ENCODE measurements at regions not wholly inside any gene's neighbourhood (a gene's known extent, or its start where the extent isn't known, plus 50 kb on each side); places are given as distances from the start of the nearest gene placed in this dataset.

- peaks cover 7 to 42% of the 10 kb centered on the region in 2 experiments for H3K4me1 ChIP-seq (ENCODE audit: control insufficient read depth in 1 of 2, extremely low read depth in 1 of 2, insufficient read depth in 2 of 2, low read length in 2 of 2)
- Mint-ChIP-seq H3K27me3 (peaks cover 36 to 52% of the 10 kb centered on the region in 2 donors), H3K36me3 (no peaks in the 10 kb centered on the region), H3K27ac (peak overlapping the region in 1 of 2 donors; percentile 73), H3K9me3 (no peaks in the 10 kb centered on the region), H3K4me1 (peaks cover 43 to 46% (median 44%) of the 10 kb centered on the region in 3 donors), H3K4me3 (peak overlapping the region; percentile 29 to 79 (median 39))
- peak overlapping the region in 1 of 2 donors; percentile 44 for H3K4me3 ChIP-seq (ENCODE audit: control insufficient read depth in 1 of 2, extremely low read depth in 1 of 2, low read length in 1 of 2)
- DNase-seq (peak; percentile 29 to 78 (median 54)), ATAC-seq (replicated peaks in 1 of 4) (peak; percentile 76 to 99 (median 97))
- H3K27me3 ChIP-seq (replicated peaks in 1 of 2; ENCODE audit: control insufficient read depth in 2 of 2, extremely low read depth in 1 of 2, insufficient read depth in 2 of 2, low read length in 1 of 2), result peaks cover 3 to 46% of the 10 kb centered on the region in 2 experiments
- POLR2A ChIA-PET, result no interaction called here
- CTCF ChIA-PET, result no interaction called here
- no peak overlapping the region for H3K27ac ChIP-seq (ENCODE audit: low read length)
- no peaks in the 10 kb centered on the region for H3K36me3 ChIP-seq (ENCODE audit: control insufficient read depth in 2 of 2, extremely low read depth in 1 of 2, insufficient read depth in 1 of 2, low read length in 1 of 2)
- WGBS (ENCODE audit: insufficient coverage), result 0% methylated on average over 12 of the region's 21 CpGs
- H3K9me3 ChIP-seq, result no peaks in the 10 kb centered on the region
Observed at GRCh38 chr14:101442451-101442850, 118.8 kb upstream of the DIO3 start.

GRCh38 chr14:101444116-101444515 is 117.2 kb upstream of the DIO3 start:
- Mint-ChIP-seq H3K27me3 (peaks cover 44 to 63% of the 10 kb centered on the region in 2 donors), H3K36me3 (no peaks in the 10 kb centered on the region), H3K4me3 (peak overlapping the region in 1 of 3 donors; percentile 40), H3K4me1 (peaks cover 43 to 46% (median 46%) of the 10 kb centered on the region in 3 donors), H3K9me3 (no peaks in the 10 kb centered on the region), H3K27ac (peak overlapping the region in 1 of 2 donors; percentile 31)
- no peaks in the 10 kb centered on the region for H3K9me3 ChIP-seq
- H3K36me3 ChIP-seq (ENCODE audit: control insufficient read depth in 2 of 2, extremely low read depth in 1 of 2, insufficient read depth in 1 of 2, low read length in 1 of 2), result no peaks in the 10 kb centered on the region
- ATAC-seq (replicated peaks in 1 of 4) (no peak), DNase-seq (no peak)
- ChIA-PET POLR2A (no interaction called here), CTCF (interaction anchor here in 1 of 2 donors (0.7 kb wide), 1 partner anchor 174 kb away, joined by 3 read pairs; no protein-coding TSS in a partner anchor)
- H3K4me1 ChIP-seq (ENCODE audit: control insufficient read depth in 1 of 2, extremely low read depth in 1 of 2, insufficient read depth in 2 of 2, low read length in 2 of 2), result peaks cover 7 to 44% of the 10 kb centered on the region in 2 experiments
- H3K4me3 ChIP-seq (ENCODE audit: control insufficient read depth in 1 of 2, extremely low read depth in 1 of 2, low read length in 1 of 2), result no peak overlapping the region
- no peak overlapping the region for H3K27ac ChIP-seq (ENCODE audit: low read length)
- 94% methylated on average over 2 of the region's 7 CpGs for whole genome bisulfite sequencing (ENCODE audit: insufficient coverage)
- H3K27me3 ChIP-seq (replicated peaks in 1 of 2; ENCODE audit: control insufficient read depth in 2 of 2, extremely low read depth in 1 of 2, insufficient read depth in 2 of 2, low read length in 1 of 2), result peaks cover 3 to 52% of the 10 kb centered on the region in 2 experiments

- Histone ChIP-seq H3K4me1 (ENCODE audit: control insufficient read depth in 1 of 2, extremely low read depth in 1 of 2, insufficient read depth in 2 of 2, low read length in 2 of 2) (peaks cover 7 to 46% of the 10 kb centered on the region in 2 experiments), H3K27me3 (replicated peaks in 1 of 2; ENCODE audit: control insufficient read depth in 2 of 2, extremely low read depth in 1 of 2, insufficient read depth in 2 of 2, low read length in 1 of 2) (peaks cover 3 to 56% of the 10 kb centered on the region in 2 experiments), H3K4me3 (ENCODE audit: control insufficient read depth in 1 of 2, extremely low read depth in 1 of 2, low read length in 1 of 2) (no peak overlapping the region), H3K27ac (ENCODE audit: low read length) (no peak overlapping the region), H3K36me3 (ENCODE audit: control insufficient read depth in 2 of 2, extremely low read depth in 1 of 2, insufficient read depth in 1 of 2, low read length in 1 of 2) (no peaks in the 10 kb centered on the region), H3K9me3 (no peaks in the 10 kb centered on the region)
- CTCF ChIA-PET, result no interaction called here
- Mint-ChIP-seq H3K4me3 (peak overlapping the region in 1 of 3 donors; percentile 55), H3K27me3 (peaks cover 55 to 75% of the 10 kb centered on the region in 2 donors), H3K36me3 (no peaks in the 10 kb centered on the region), H3K9me3 (no peaks in the 10 kb centered on the region), H3K27ac (no peak overlapping the region), H3K4me1 (peaks cover 44 to 48% (median 46%) of the 10 kb centered on the region in 3 donors)
- 78% methylated on average over 3 of the region's 4 CpGs for WGBS (ENCODE audit: insufficient coverage)
- ATAC-seq (replicated peaks in 1 of 4), result no peak
- POLR2A ChIA-PET, result no interaction called here
- DNase-seq, result no peak
Observed at GRCh38 chr14:101445278-101445677, 116.0 kb upstream of the DIO3 start.

GRCh38 chr14:101446387-101446969 is 114.8 kb upstream of the DIO3 start:
- H3K27ac ChIP-seq (ENCODE audit: low read length), result no peak overlapping the region
- no peaks in the 10 kb centered on the region for H3K9me3 ChIP-seq
- peaks cover 3 to 58% of the 10 kb centered on the region in 2 experiments for H3K27me3 ChIP-seq (replicated peaks in 1 of 2; ENCODE audit: control insufficient read depth in 2 of 2, extremely low read depth in 1 of 2, insufficient read depth in 2 of 2, low read length in 1 of 2)
- Mint-ChIP-seq H3K9me3 (no peaks in the 10 kb centered on the region), H3K27me3 (peaks cover 62 to 77% of the 10 kb centered on the region in 2 donors), H3K4me3 (peak overlapping the region in 1 of 3 donors; percentile 17), H3K27ac (no peak overlapping the region), H3K4me1 (peaks cover 37 to 43% (median 40%) of the 10 kb centered on the region in 3 donors), H3K36me3 (no peaks in the 10 kb centered on the region)
- 65% methylated on average over 9 of the region's 10 CpGs for WGBS (ENCODE audit: insufficient coverage)
- POLR2A ChIA-PET, result interaction anchor here (0.5 to 0.6 kb wide), 2 partner anchors 66 to 1598 kb away, joined by 3 to 12 read pairs; no protein-coding TSS in a partner anchor
- no peaks in the 10 kb centered on the region for H3K36me3 ChIP-seq (ENCODE audit: control insufficient read depth in 2 of 2, extremely low read depth in 1 of 2, insufficient read depth in 1 of 2, low read length in 1 of 2)
- DNase-seq (no peak), ATAC-seq (replicated peaks in 1 of 4) (no peak)
- H3K4me3 ChIP-seq (ENCODE audit: control insufficient read depth in 1 of 2, extremely low read depth in 1 of 2, low read length in 1 of 2), result no peak overlapping the region
- CTCF ChIA-PET, result no interaction called here
- H3K4me1 ChIP-seq (ENCODE audit: control insufficient read depth in 1 of 2, extremely low read depth in 1 of 2, insufficient read depth in 2 of 2, low read length in 2 of 2), result peaks cover 7 to 38% of the 10 kb centered on the region in 2 experiments

GRCh38 chr14:101449114-101449513 is 112.2 kb upstream of the DIO3 start:
- no peak overlapping the region for H3K4me3 Mint-ChIP-seq

GRCh38 chr14:101451166-101451565 is 110.1 kb upstream of the DIO3 start:
- H3K4me1 ChIP-seq (ENCODE audit: control insufficient read depth in 1 of 2, extremely low read depth in 1 of 2, insufficient read depth in 2 of 2, low read length in 2 of 2), result peaks cover 0 to 10% of the 10 kb centered on the region in 2 experiments
- H3K9me3 Mint-ChIP-seq, result no peaks in the 10 kb centered on the region
- H3K4me3 ChIP-seq (ENCODE audit: control insufficient read depth in 1 of 2, extremely low read depth in 1 of 2, low read length in 1 of 2), result no peak overlapping the region
- peaks cover 3 to 61% of the 10 kb centered on the region in 2 experiments for H3K27me3 ChIP-seq (replicated peaks in 1 of 2; ENCODE audit: control insufficient read depth in 2 of 2, extremely low read depth in 1 of 2, insufficient read depth in 2 of 2, low read length in 1 of 2)
- no peaks in the 10 kb centered on the region for H3K36me3 ChIP-seq (ENCODE audit: control insufficient read depth in 2 of 2, extremely low read depth in 1 of 2, insufficient read depth in 1 of 2, low read length in 1 of 2)
- H3K27ac Mint-ChIP-seq, result no peak overlapping the region
- DNase-seq (no peak), ATAC-seq (replicated peaks in 1 of 4) (no peak)
- ChIA-PET CTCF (no interaction called here), POLR2A (interaction anchor here in 1 of 2 donors (0.6 kb wide), 1 partner anchor 782 kb away, joined by 3 read pairs; no protein-coding TSS in a partner anchor)
- no peak overlapping the region for H3K27ac ChIP-seq (ENCODE audit: low read length)
- H3K9me3 ChIP-seq, result no peaks in the 10 kb centered on the region
- peaks cover 85 to 93% of the 10 kb centered on the region in 2 donors for H3K27me3 Mint-ChIP-seq
- peaks cover 4 to 12% (median 9%) of the 10 kb centered on the region in 3 donors for H3K4me1 Mint-ChIP-seq
- WGBS (ENCODE audit: insufficient coverage), result no CpG with 5 or more reads among the region's 3 CpGs
- H3K4me3 Mint-ChIP-seq, result no peak overlapping the region
- H3K36me3 Mint-ChIP-seq, result no peaks in the 10 kb centered on the region

More at GRCh38 chr14:101449114-101449513, 112.2 kb upstream of the DIO3 start:
- ChIA-PET CTCF (interaction anchor here in 1 of 2 donors (0.7 kb wide), 1 partner anchor 59 kb away, joined by 3 read pairs; no protein-coding TSS in a partner anchor), POLR2A (no interaction called here)
- H3K27me3 Mint-ChIP-seq, result peaks cover 73 to 83% of the 10 kb centered on the region in 2 donors
- no peak for ATAC-seq (replicated peaks in 1 of 4)
- Histone ChIP-seq H3K4me1 (ENCODE audit: control insufficient read depth in 1 of 2, extremely low read depth in 1 of 2, insufficient read depth in 2 of 2, low read length in 2 of 2) (peaks cover 0 to 12% of the 10 kb centered on the region in 2 experiments), H3K27me3 (replicated peaks in 1 of 2; ENCODE audit: control insufficient read depth in 2 of 2, extremely low read depth in 1 of 2, insufficient read depth in 2 of 2, low read length in 1 of 2) (peaks cover 3 to 56% of the 10 kb centered on the region in 2 experiments), H3K27ac (ENCODE audit: low read length) (no peak overlapping the region), H3K36me3 (ENCODE audit: control insufficient read depth in 2 of 2, extremely low read depth in 1 of 2, insufficient read depth in 1 of 2, low read length in 1 of 2) (no peaks in the 10 kb centered on the region), H3K4me3 (ENCODE audit: control insufficient read depth in 1 of 2, extremely low read depth in 1 of 2, low read length in 1 of 2) (no peak overlapping the region), H3K9me3 (no peaks in the 10 kb centered on the region)
- 57% methylated on average over 7 of the region's 7 CpGs for whole genome bisulfite sequencing (ENCODE audit: insufficient coverage)
- no peak for DNase-seq
- H3K36me3 Mint-ChIP-seq, result no peaks in the 10 kb centered on the region
- no peak overlapping the region for H3K27ac Mint-ChIP-seq
- no peaks in the 10 kb centered on the region for H3K9me3 Mint-ChIP-seq
- H3K4me1 Mint-ChIP-seq, result peaks cover 13 to 20% (median 15%) of the 10 kb centered on the region in 3 donors

Measured in T-cell (primary cell).